HFFc6 (cell line): ENCODE measurements at regions not wholly inside any gene's neighbourhood (a gene's known extent, or its start where the extent isn't known, plus 50 kb on each side); places are given as distances from the start of the nearest gene placed in this dataset.

Experiments used
- DNase-seq: peaks from one replicate; pipeline ENCODE4 v3.0.0-alpha.2; 2018
- H3K27ac Mint-ChIP-seq: 2 replicates; pipeline ENCODE4 v1.8.0; 2020; ENCODE audit warnings: mild to moderate bottlenecking, mixed read lengths
- H3K27me3 Mint-ChIP-seq: 2 replicates; pipeline ENCODE4 v1.8.0; 2021; ENCODE audit warnings: mild to moderate bottlenecking, moderate library complexity, mixed read lengths; ENCODE audit not compliant: insufficient read depth
- H3K36me3 Mint-ChIP-seq: 2 replicates; pipeline ENCODE4 v1.8.0; 2021; ENCODE audit warnings: low read depth, mixed read lengths
- H3K4me1 Mint-ChIP-seq: 2 replicates; pipeline ENCODE4 v1.8.0; 2020; ENCODE audit warnings: low read depth, mixed read lengths
- H3K4me3 Mint-ChIP-seq: 2 replicates; pipeline ENCODE4 v1.8.0; 2020; ENCODE audit warnings: mild to moderate bottlenecking, moderate library complexity, mixed read lengths
- H3K9me3 Mint-ChIP-seq: 2 replicates; pipeline ENCODE4 v1.8.0; 2020; ENCODE audit warnings: mild to moderate bottlenecking, mixed read lengths
- CTCF ChIP-seq: fragments of 200-600 bp; sonication (generic); IDR thresholded peaks from 2 replicates; pipeline ENCODE4 v1.5.0; 2021; ENCODE audit warnings: antibody characterized with exemption, mild to moderate bottlenecking

DNA sequence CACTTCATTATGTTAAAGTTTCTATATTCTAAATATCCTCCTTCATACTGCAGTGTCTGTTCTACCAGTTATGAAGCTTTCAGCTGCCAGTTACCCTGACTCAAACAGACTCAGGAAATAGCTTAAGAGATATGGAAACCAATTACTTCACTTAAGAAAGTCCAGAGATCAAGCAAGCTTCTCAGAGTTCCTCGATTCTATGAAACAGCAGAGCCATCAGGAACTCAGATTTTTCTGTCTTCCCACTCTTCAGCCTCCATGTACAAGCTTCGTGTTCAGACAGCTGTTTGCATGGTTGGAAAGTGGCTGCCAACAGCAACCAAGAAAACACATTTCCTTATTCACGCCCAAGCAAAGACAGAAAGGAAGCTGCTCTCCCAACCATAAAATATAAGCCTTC, 216.1 kb downstream of the ACTL7B start:
- H3K9me3 Mint-ChIP-seq: peaks cover 32% of the 10 kb centered on the region
- H3K4me3 Mint-ChIP-seq: no peak overlapping the region
- no peak overlapping the region for H3K27ac Mint-ChIP-seq
- DNase-seq: no peak
- H3K27me3 Mint-ChIP-seq: no peaks in the 10 kb centered on the region
- H3K4me1 Mint-ChIP-seq: no peaks in the 10 kb centered on the region
- no peak for TF ChIP-seq CTCF
- no peaks in the 10 kb centered on the region for H3K36me3 Mint-ChIP-seq

- DNase-seq: no peak
- no peaks in the 10 kb centered on the region for H3K27me3 Mint-ChIP-seq
- TF ChIP-seq CTCF: no peak
- H3K27ac Mint-ChIP-seq: no peak overlapping the region
- peaks cover 30% of the 10 kb centered on the region for H3K9me3 Mint-ChIP-seq
- no peaks in the 10 kb centered on the region for H3K4me1 Mint-ChIP-seq
- H3K36me3 Mint-ChIP-seq: no peaks in the 10 kb centered on the region
- no peak overlapping the region for H3K4me3 Mint-ChIP-seq
These were observed 216.7 kb downstream of the ACTL7B start for GRCh38 chr9:108639091-108639490.

GRCh38 chr9:108637340-108637739, 218.4 kb downstream of the ACTL7B start:
- Mint-ChIP-seq H3K36me3 (no peaks in the 10 kb centered on the region), H3K9me3 (peaks cover 23% of the 10 kb centered on the region; the same call in 1 of the 2 replicates), H3K4me3 (no peak overlapping the region), H3K4me1 (no peaks in the 10 kb centered on the region), H3K27me3 (no peaks in the 10 kb centered on the region), H3K27ac (no peak overlapping the region)
- TF ChIP-seq CTCF: no peak
- no peak for DNase-seq

GRCh38 chr9:108636013-108636412, 219.8 kb downstream of the ACTL7B start:
- Mint-ChIP-seq H3K27me3 (no peaks in the 10 kb centered on the region), H3K4me3 (no peak overlapping the region), H3K4me1 (no peaks in the 10 kb centered on the region), H3K9me3 (peaks cover 27% of the 10 kb centered on the region; the same call in 1 of the 2 replicates), H3K27ac (no peak overlapping the region), H3K36me3 (no peaks in the 10 kb centered on the region)
- DNase-seq: no peak
- no peak for TF ChIP-seq CTCF

- no peak for DNase-seq
These were observed 220.9 kb downstream of the ACTL7B start for GRCh38 chr9:108634672-108635462.

More at GRCh38 chr9:108634672-108635462, 220.9 kb downstream of the ACTL7B start:
- H3K4me3 Mint-ChIP-seq: no peak overlapping the region
- H3K9me3 Mint-ChIP-seq: peaks cover 31% of the 10 kb centered on the region; the same call in 1 of the 2 replicates
- no peaks in the 10 kb centered on the region for H3K36me3 Mint-ChIP-seq
- no peaks in the 10 kb centered on the region for H3K4me1 Mint-ChIP-seq
- H3K27ac Mint-ChIP-seq: no peak overlapping the region
- no peak for TF ChIP-seq CTCF
- H3K27me3 Mint-ChIP-seq: no peaks in the 10 kb centered on the region
